C4-2B (cell line): ENCODE measurements at regions not wholly inside any gene's neighbourhood (a gene's known extent, or its start where the extent isn't known, plus 50 kb on each side); places are given as distances from the start of the nearest gene placed in this dataset.

Source experiments
- CTCF ChIP-seq: fragments of 450-650 bp; conservative IDR thresholded peaks from 2 replicates; pipeline ENCODE4 v1.5.1; 2017; ENCODE audit warnings: mild to moderate bottlenecking
- ZFX ChIP-seq: fragments of 450-650 bp; IDR thresholded peaks from 2 replicates; pipeline ENCODE4 v1.6.1; 2017

GRCh38 chr1:74822851-74823401 is 90.0 kb downstream of the TYW3 start:
- TF ChIP-seq CTCF (no peak), ZFX (no peak)
